Bronchial epithelial cell (primary cell): ENCODE measurements at regions not wholly inside any gene's neighbourhood (a gene's known extent, or its start where the extent isn't known, plus 50 kb on each side); places are given as distances from the start of the nearest gene placed in this dataset.
A peak's percentile ranks its signal among the peaks of the same experiment; 100 is the strongest.

ENCODE experiments used
- DNase-seq: peaks from one replicate; pipeline ENCODE4 v3.0.0-alpha.2; 2010; ENCODE audit warnings: low read depth
- FAIRE-seq: peaks from 2 replicates; lab custom pipeline; 2011; peaks lifted over from hg19 to GRCh38; lab: Jason Lieb, UNC
- H3K27me3 ChIP-seq: 2 replicates; pipeline ENCODE4 v1.5.1; 2011; ENCODE audit warnings: low read length; ENCODE audit not compliant: control insufficient read depth, insufficient read depth
- H3K36me3 ChIP-seq: 2 replicates; pipeline ENCODE4 v1.5.1; 2011; ENCODE audit warnings: low read length; ENCODE audit not compliant: control insufficient read depth, insufficient read depth
- H3K4me3 ChIP-seq: 2 replicates; pipeline ENCODE4 v1.5.1; 2011; ENCODE audit warnings: mild to moderate bottlenecking, low read depth, low read length, control low read depth
- TF ChIP-seq, protein P1 (sequence below): IDR thresholded peaks from 2 replicates; pipeline ENCODE4 v1.5.1; 2011; ENCODE audit warnings: mild to moderate bottlenecking, moderate library complexity, low read length, control low read depth, inconsistent platforms; ENCODE audit not compliant: insufficient read depth, severe bottlenecking

DNA sequence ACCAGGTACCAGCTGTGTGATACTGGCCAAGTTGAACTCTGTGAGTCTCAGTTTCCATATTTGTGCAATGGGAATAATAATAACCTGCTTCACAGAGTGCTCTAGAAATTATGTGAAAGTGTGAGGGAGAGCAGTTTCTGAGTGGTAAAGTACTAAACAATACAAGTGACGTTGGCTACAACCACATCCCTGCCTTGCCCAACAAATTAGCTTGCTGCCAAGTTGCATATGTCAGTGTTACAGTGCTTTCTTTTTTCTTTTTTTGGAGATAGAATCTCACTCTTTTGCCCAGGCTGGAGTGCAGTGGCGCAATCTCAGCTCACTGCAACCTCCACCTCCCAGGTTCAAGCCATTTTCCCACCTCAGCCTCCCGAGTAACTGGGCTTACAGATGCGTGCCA is 533.6 kb upstream of the MEX3C start:
- Histone ChIP-seq H3K36me3 (no peaks in the 10 kb centered on the region), H3K27me3 (no peaks in the 10 kb centered on the region), H3K4me3 (no peak overlapping the region)
- no peak for DNase-seq
- no peak for FAIRE-seq
- TF ChIP-seq, protein P1, sequence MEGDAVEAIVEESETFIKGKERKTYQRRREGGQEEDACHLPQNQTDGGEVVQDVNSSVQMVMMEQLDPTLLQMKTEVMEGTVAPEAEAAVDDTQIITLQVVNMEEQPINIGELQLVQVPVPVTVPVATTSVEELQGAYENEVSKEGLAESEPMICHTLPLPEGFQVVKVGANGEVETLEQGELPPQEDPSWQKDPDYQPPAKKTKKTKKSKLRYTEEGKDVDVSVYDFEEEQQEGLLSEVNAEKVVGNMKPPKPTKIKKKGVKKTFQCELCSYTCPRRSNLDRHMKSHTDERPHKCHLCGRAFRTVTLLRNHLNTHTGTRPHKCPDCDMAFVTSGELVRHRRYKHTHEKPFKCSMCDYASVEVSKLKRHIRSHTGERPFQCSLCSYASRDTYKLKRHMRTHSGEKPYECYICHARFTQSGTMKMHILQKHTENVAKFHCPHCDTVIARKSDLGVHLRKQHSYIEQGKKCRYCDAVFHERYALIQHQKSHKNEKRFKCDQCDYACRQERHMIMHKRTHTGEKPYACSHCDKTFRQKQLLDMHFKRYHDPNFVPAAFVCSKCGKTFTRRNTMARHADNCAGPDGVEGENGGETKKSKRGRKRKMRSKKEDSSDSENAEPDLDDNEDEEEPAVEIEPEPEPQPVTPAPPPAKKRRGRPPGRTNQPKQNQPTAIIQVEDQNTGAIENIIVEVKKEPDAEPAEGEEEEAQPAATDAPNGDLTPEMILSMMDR: no peak

DNA sequence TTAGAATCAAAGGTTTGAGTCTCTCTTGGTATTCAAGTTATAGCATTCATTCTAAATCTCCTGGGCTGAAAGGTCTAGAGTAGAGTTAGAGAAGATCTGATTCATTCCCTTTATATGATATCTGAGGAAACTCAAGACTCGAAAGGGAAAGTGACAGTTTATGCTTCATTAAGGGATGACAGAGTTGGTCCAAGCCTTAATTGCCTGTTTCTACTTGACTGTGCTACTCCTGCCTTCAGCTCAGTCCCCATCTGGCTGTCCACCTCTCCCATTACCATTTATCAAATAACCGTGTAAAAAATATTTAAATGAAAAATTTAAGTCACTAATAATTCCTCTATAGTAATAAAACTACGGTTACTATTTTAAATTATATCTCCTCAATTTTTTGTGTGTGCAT is 537.1 kb upstream of the MEX3C start:
- Histone ChIP-seq H3K27me3 (no peaks in the 10 kb centered on the region), H3K36me3 (no peaks in the 10 kb centered on the region), H3K4me3 (no peak overlapping the region)
- FAIRE-seq: no peak
- no peak for DNase-seq
- TF ChIP-seq, protein P1: no peak

DNA sequence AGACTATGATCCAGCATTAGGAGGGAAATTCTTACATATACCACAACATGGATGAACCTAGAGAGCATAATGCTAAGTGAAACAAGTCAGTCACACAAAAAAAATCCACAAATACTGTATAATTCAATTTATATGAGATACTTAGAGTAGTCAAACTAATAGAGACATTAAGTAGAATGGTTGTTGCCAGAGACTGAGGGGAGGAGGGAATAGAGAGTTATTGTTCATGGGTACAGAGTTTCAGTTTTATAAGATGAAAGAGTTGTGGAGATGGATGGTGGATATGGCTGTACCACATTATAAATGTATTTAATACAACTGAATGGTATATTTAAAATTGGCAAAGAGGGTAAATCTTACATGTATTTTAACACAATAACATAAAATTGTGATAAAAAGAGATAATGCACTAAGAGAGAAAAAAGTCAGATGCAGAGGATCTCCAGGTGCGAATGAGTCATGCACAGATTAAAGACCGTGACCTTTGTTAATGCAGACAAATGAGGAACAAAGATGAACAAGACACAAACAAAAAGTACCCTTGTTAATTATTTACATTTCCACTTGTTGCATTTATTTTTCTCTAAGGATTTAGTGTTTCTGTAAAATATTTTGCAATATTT is 541.7 kb upstream of the MEX3C start:
- DNase-seq (no peak), FAIRE-seq (no peak)
- TF ChIP-seq, protein P1: no peak
- Histone ChIP-seq H3K4me3 (no peak overlapping the region), H3K27me3 (no peaks in the 10 kb centered on the region), H3K36me3 (no peaks in the 10 kb centered on the region)

DNA sequence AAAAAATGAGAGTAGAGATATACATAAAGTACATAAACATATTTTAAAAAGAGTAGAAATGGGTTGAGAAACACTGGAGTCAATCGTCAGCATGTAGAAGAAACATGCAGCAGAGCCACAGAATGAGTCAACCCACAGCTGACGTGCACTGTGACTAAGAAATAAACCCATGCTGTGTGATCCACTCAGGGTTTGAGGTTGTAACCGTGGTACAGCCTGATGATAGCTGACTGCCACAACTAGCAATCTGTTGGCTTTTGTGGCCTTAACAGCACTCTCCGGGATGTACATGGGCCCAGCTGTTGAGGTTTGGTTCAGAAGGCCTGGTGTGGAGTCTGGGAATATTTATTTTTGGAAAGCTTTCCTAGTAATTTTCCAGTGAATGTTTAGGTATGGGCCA is 554.4 kb upstream of the MEX3C start:
- H3K36me3 ChIP-seq: no peaks in the 10 kb centered on the region
- H3K27me3 ChIP-seq: no peaks in the 10 kb centered on the region
- TF ChIP-seq, protein P1: no peak
- DNase-seq: peak; percentile 0
- no peak overlapping the region for H3K4me3 ChIP-seq
- FAIRE-seq: no peak

DNA sequence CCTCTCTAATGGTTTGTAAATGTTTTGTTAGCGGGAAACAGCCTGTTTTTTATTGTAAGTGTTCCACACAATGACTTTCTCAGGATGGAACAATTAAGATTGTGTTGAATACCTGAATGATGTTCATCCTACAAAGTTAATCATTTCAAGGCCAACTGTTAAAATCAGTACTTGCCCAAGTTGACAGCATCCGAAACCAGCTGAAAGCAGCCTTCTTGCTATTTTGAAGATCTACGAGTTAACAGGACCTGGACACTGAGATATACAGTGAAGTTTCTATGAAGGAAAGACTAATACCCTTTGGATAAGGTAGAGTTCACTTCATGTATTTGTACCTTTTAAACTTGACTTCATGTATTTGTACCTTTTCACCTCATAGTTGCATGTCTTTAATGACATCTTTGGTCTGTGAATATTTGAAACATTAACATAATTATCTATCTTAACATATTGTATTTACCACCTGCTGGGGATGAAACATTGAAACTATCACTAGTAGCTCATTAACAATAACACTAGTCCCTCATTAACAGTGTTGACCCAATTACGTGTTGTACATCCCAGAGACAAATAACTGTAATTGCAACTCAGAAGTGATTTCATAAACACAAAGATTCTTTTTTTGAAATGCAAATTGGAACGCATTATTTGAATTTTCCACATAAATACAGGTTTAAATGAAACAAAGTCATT is 556.0 kb upstream of the MEX3C start:
- Histone ChIP-seq H3K4me3 (no peak overlapping the region), H3K36me3 (no peaks in the 10 kb centered on the region), H3K27me3 (no peaks in the 10 kb centered on the region)
- FAIRE-seq (no peak), DNase-seq (no peak)
- TF ChIP-seq, protein P1: no peak
